ENCODE measurements at regions not wholly inside any gene's neighbourhood (a gene's known extent, or its start where the extent isn't known, plus 50 kb on each side); places are given as distances from the start of the nearest gene placed in this dataset.

- H3K9ac ChIP-seq (ENCODE audit: low read length): no peak overlapping the region
- no peaks in the 10 kb centered on the region for H3K9me2 ChIP-seq (replicated peaks; ENCODE audit: insufficient read depth, low read length)
- H3K27me3 ChIP-seq (ENCODE audit: low read length): no peaks in the 10 kb centered on the region
- H3K4me2 ChIP-seq (ENCODE audit: low read depth, low read length, poor library complexity, severe bottlenecking): no peak overlapping the region
- H3F3A ChIP-seq (ENCODE audit: insufficient read depth): no peaks in the 10 kb centered on the region
- H3K27ac ChIP-seq (ENCODE audit: low read depth, low read length): no peak overlapping the region
- H4K20me1 ChIP-seq (ENCODE audit: low read depth, low read length): no peaks in the 10 kb centered on the region
- H3K9me3 ChIP-seq (ENCODE audit: insufficient read depth, low read length): no peaks in the 10 kb centered on the region
- H3K79me2 ChIP-seq (ENCODE audit: insufficient read depth, low read length): no peaks in the 10 kb centered on the region
- no peak for TF ChIP-seq CTCF (IDR thresholded peaks at IDR 0.05; ENCODE audit: insufficient read depth, low read length, poor library complexity, severe bottlenecking)
- no peak for TF ChIP-seq EZH2phosphoT487 (conservative IDR thresholded peaks at IDR 0.05; ENCODE audit: low read length)
- no peaks in the 10 kb centered on the region for H3K36me3 ChIP-seq (ENCODE audit: low read length)
- H2AFZ ChIP-seq (ENCODE audit: low read depth, low read length, severe bottlenecking): no peak overlapping the region
- no peak overlapping the region for H3K4me3 ChIP-seq (ENCODE audit: insufficient read depth, low read length, poor library complexity, severe bottlenecking)
Measured at GRCh38 chr1:237959838-237960237, 69.1 kb upstream of the ZP4 start.

GRCh38 chr1:237953238-237953637 lies 62.5 kb upstream of the ZP4 start:
- Histone ChIP-seq H3K9me3 (ENCODE audit: insufficient read depth, low read length) (no peaks in the 10 kb centered on the region), H3K79me2 (ENCODE audit: insufficient read depth, low read length) (no peaks in the 10 kb centered on the region), H4K20me1 (ENCODE audit: low read depth, low read length) (no peaks in the 10 kb centered on the region)

More at GRCh38 chr1:237953238-237953637, 62.5 kb upstream of the ZP4 start:
- H3K9me2 ChIP-seq (replicated peaks; ENCODE audit: insufficient read depth, low read length): no peaks in the 10 kb centered on the region
- no peak overlapping the region for H3K4me2 ChIP-seq (ENCODE audit: low read depth, low read length, poor library complexity, severe bottlenecking)
- TF ChIP-seq EZH2phosphoT487 (conservative IDR thresholded peaks at IDR 0.05; ENCODE audit: low read length): no peak
- no peak for TF ChIP-seq CTCF (IDR thresholded peaks at IDR 0.05; ENCODE audit: insufficient read depth, low read length, poor library complexity, severe bottlenecking)
- no peaks in the 10 kb centered on the region for H3K36me3 ChIP-seq (ENCODE audit: low read length)
- no peak overlapping the region for H3K9ac ChIP-seq (ENCODE audit: low read length)
- no peaks in the 10 kb centered on the region for H3K27me3 ChIP-seq (ENCODE audit: low read length)
- H3K4me3 ChIP-seq (ENCODE audit: insufficient read depth, low read length, poor library complexity, severe bottlenecking): no peak overlapping the region
- no peaks in the 10 kb centered on the region for H3F3A ChIP-seq (ENCODE audit: insufficient read depth)
- no peak overlapping the region for H2AFZ ChIP-seq (ENCODE audit: low read depth, low read length, severe bottlenecking)
- no peak overlapping the region for H3K27ac ChIP-seq (ENCODE audit: low read depth, low read length)
